WTC11 (cell line): ENCODE measurements at regions not wholly inside any gene's neighbourhood (a gene's known extent, or its start where the extent isn't known, plus 50 kb on each side); places are given as distances from the start of the nearest gene placed in this dataset.

Experiments
- KAT7 ChIP-seq: sonication (generic); formaldehyde crosslinking; IDR thresholded peaks from 2 replicates; pipeline ENCODE4 v1.8.1; 2023; ENCODE audit warnings: missing genetic modification reagents, mild to moderate bottlenecking, borderline replicate concordance
- NR2C2 ChIP-seq: sonication (generic); formaldehyde crosslinking; IDR thresholded peaks from 2 replicates; pipeline ENCODE4 v1.8.0; 2022; ENCODE audit warnings: mild to moderate bottlenecking, missing genetic modification reagents
- ZNF121 ChIP-seq: sonication (generic); formaldehyde crosslinking; IDR thresholded peaks from 2 replicates; pipeline ENCODE4 v1.8.0; 2023; ENCODE audit warnings: missing genetic modification reagents
- ZNF219 ChIP-seq: sonication (generic); formaldehyde crosslinking; IDR thresholded peaks from 2 replicates; pipeline ENCODE4 v1.8.0; 2023; ENCODE audit warnings: missing genetic modification reagents, mild to moderate bottlenecking, borderline replicate concordance
- TF ChIP-seq, protein P1 (sequence below): sonication (generic); formaldehyde crosslinking; IDR thresholded peaks from 2 replicates; pipeline ENCODE4 v1.8.0; 2022; ENCODE audit warnings: mild to moderate bottlenecking, missing genetic modification reagents
- TF ChIP-seq, protein P2 (sequence below): fragments of 200-600 bp; IDR thresholded peaks from 2 replicates; pipeline ENCODE4 v1.8.0; 2022; ENCODE audit warnings: antibody characterized with exemption
- TF ChIP-seq, protein P3 (sequence below): sonication (generic); formaldehyde crosslinking; IDR thresholded peaks from 2 replicates; pipeline ENCODE4 v1.8.0; 2022; ENCODE audit warnings: mild to moderate bottlenecking, missing genetic modification reagents

DNA sequence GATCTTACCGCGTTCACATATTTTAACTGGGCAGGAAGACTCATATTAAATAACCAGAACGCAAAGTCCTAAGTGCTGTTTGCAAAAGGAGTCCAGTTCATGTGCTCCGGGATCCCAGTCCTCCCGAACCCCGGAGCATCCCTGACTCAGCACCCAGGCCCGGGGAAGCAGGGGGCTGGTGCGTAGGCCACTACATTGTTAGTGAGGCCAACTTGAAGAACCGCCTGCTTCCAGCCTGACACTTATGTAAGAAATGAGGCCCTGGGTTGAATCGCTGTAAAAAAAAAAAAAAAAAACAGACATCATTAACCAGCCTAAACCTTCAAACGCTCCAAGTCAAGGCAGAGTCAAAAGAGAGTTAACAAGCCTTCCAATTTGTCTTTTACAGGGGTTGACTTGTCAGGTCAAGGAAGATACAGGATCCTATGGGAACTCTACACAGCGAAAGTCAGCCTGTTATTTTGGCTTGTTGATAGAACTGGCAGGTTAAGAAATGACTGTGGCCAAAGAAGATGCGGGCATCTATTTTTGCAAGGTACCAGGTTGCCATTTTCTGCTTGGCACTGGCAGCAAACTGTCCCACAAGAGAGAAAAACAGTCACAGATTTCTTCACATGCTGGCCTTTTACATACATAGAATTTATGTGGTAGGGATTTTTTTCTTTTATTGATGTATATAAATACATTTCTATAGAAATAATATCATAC is 93.3 kb downstream of the ACTL7B start:
- TF ChIP-seq, protein P1, sequence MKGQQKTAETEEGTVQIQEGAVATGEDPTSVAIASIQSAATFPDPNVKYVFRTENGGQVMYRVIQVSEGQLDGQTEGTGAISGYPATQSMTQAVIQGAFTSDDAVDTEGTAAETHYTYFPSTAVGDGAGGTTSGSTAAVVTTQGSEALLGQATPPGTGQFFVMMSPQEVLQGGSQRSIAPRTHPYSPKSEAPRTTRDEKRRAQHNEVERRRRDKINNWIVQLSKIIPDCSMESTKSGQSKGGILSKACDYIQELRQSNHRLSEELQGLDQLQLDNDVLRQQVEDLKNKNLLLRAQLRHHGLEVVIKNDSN (CRISPR knock-in tag): no peak
- TF ChIP-seq, protein P2, sequence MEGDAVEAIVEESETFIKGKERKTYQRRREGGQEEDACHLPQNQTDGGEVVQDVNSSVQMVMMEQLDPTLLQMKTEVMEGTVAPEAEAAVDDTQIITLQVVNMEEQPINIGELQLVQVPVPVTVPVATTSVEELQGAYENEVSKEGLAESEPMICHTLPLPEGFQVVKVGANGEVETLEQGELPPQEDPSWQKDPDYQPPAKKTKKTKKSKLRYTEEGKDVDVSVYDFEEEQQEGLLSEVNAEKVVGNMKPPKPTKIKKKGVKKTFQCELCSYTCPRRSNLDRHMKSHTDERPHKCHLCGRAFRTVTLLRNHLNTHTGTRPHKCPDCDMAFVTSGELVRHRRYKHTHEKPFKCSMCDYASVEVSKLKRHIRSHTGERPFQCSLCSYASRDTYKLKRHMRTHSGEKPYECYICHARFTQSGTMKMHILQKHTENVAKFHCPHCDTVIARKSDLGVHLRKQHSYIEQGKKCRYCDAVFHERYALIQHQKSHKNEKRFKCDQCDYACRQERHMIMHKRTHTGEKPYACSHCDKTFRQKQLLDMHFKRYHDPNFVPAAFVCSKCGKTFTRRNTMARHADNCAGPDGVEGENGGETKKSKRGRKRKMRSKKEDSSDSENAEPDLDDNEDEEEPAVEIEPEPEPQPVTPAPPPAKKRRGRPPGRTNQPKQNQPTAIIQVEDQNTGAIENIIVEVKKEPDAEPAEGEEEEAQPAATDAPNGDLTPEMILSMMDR: no peak
- TF ChIP-seq, protein P3, sequence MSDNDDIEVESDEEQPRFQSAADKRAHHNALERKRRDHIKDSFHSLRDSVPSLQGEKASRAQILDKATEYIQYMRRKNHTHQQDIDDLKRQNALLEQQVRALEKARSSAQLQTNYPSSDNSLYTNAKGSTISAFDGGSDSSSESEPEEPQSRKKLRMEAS (CRISPR knock-in tag): no peak
- TF ChIP-seq KAT7 (CRISPR knock-in tag): no peak
- no peak for TF ChIP-seq ZNF121
- TF ChIP-seq ZNF219: no peak
- no peak for TF ChIP-seq NR2C2 (CRISPR knock-in tag)
